Muscle of back (tissue), 3 donors: ENCODE measurements at regions not wholly inside any gene's neighbourhood (a gene's known extent, or its start where the extent isn't known, plus 50 kb on each side); places are given as distances from the start of the nearest gene placed in this dataset.
"Not testable (repeated sequence)": the region's sequence is repeated elsewhere in the genome, so short reads cannot be mapped to it uniquely, and the experiment has no call there.

Source experiments
- DNase-seq, 3 donors: peaks; one replicate each; pipeline versions ENCODE4 v3.0.0 to v3.0.0-alpha.2; 2013

DNA sequence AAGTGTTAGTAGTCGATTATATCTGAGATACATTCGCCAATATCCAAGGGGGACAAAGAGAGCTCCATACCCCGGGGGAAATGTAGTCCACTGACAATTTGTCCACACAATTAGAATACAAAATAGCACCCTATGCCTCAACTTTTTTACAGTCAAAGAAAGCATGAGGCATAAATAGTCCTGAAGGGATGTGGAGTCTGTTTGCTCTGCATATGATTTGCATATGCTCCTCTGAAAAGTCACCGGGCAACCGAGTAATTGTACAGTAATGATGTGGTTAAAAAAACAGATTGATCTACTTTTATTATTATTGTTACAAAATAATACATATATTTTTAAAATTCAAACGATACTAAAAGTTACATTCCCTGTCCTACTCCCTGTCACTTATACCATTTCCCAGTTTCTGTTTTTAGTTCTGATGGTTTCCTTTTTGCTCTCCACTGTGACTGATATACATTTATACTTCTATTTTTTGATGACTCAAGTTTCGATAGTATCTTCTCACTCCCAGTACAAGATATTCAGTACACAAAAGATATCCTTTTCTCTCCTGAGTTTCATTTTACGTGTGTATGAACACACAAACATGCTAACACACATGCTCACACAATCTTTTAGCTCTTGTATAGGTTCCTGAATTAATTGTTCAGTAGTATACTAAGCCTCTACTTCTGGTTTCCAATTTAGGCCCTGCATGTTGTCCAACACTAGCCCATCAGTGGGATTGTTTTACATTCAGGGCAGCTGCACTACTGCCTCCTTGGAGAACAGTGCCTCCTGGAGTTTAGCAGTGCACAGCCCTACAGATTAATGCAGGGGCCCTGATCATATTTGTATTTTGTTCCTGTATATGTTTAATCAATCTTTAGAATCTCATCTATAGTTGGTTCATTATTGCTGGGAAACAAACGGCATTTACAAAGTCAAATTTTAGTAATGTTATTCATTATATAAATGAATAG, 130.9 kb downstream of the TES start:
- no peak for DNase-seq

- no peak for DNase-seq
Observed at GRCh38 chr7:116342125-116342524, 131.8 kb downstream of the TES start.

DNA sequence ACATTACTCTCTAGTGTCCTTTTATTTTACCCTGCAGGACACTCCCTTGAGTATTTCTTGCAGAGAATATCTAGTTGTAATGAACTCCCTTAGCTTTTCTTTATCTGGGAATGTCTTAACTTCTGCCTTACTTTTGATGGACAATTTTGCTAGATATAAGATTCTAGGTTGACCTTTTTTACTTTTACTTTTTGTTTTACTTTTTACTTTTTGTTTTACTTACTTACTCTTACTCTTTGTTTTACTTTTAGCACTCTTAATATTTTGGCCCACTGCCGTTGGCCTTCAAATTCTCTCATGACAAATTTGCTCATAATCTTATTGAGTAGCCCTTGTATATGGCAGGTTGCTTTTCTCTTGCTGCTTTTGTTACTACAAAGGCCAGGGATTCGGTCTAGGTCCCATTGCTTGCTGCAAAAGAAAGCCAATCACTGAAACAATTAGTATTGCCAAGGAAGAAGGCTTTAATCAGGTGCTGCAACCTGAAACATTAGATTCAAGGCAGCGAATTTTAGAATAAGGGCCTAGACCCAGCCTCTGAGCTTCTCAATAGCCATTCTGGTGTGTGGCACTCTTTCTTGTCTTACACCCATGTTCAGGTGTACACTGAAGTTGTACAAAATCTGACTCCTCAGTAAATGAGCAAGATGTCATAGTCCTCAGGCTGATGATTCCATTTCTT, 137.0 kb downstream of the TES start:
- DNase-seq, result no peak

DNA sequence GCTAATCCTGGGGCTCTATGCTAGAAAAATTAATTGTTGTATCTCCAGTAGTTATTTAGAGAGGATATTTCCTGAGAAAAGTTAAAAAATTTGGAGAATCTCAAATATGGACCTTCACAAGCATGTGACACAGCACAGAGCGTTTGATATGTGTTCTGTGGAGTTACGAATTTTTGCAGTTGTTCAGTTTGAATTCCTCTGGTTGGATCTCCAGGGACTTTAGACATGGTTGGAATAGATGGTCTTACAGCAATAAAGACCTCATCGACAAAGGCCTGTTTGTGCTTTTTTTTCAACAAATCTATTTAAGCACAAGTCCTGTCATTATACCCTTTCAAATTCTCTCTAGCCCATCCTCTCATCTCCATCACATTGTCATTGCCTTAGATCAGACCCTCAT, 138.0 kb downstream of the TES start:
- DNase-seq, result no peak

DNA sequence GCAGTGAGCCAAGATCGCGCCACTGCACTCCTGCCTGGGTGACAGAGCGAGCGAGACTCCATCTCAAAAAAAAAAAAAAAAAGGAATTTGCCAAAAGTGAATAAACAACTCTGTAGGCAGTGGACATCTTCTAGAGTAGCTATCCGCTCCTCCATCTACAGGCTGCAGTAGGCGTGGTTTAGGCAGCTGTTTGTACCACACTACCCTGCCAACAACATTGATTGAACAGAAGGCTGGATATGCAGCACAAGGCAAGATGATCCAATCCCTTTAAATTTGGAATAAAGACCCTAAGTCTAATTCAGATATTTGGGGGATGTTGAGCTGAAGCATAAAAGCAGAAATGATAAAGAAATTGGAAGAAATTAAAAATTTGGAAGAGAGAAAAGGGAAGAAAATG, 141.6 kb downstream of the TES start:
- no peak for DNase-seq

GRCh38 chr7:116353647-116354046, 143.3 kb downstream of the TES start:
- DNase-seq, result peak in 1 of 3 donors; percentile 49

GRCh38 chr7:116354171-116354545, 143.8 kb downstream of the TES start:
- peak; percentile 89 to 97 (median 96) for DNase-seq

- DNase-seq, result peak; percentile 84 to 92 (median 88)
Observed at GRCh38 chr7:116354546-116355423, 144.4 kb downstream of the TES start.

DNA sequence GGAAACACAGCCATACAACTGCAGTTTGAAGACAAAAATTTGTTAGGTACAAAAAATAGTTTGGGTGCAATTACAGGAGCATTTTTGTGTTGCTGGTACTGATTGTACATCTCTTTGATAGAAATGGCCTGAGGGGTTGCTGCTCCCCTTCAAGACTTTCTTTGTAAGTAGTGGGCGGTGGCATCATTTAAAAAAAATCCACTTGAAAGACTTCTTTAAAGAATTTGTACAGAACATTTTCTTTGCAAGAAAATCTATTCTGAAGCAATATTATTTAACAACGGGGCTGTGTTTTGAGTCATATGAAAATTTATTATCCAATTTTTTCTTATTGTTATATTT, 144.1 kb upstream of the CAV2 start:
- no peak for DNase-seq

GRCh38 chr7:116356333-116356965, 143.1 kb upstream of the CAV2 start:
- no peak for DNase-seq

DNA sequence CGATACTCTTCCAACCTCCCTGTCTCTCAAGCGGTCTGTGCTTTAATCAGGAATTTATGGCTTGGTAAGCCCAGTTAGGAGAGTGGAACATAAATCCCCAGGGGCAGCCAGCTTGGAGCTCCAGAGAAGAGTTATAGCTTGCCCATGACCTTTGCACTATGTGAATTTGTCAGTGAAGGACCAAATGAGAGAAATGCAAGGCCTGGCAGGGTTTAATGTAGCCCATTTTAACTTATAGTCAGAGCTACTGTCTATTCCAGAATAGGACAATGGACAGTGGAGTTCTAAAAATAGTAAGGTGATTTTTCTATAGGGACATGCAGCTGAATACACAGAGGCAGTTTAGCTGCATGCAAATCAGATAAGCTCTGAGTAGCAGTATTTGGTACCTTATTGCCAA, 142.6 kb upstream of the CAV2 start:
- DNase-seq, result peak in 1 of 3 donors; percentile 59

- DNase-seq, result no peak
Observed at GRCh38 chr7:116357781-116358670, 141.5 kb upstream of the CAV2 start.

DNA sequence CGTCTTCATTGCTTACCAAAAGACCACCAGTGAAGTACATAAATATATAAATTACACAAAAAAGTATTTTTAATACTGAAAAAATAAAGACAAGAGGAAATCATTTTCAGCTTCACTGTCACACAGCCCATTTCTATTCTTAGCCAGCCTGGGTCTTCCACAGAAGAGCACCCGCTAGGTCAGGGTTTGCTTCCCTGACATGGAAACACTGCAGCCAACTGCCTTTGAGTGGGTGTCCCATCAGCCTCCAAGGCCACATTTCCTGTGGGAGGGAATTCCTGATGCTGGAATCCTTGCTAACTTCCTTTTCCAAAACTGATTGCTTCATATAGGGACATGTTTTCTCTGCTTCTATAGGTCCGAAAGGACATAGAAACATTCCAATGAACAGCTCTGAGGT, 137.8 kb upstream of the CAV2 start:
- no peak for DNase-seq

DNA sequence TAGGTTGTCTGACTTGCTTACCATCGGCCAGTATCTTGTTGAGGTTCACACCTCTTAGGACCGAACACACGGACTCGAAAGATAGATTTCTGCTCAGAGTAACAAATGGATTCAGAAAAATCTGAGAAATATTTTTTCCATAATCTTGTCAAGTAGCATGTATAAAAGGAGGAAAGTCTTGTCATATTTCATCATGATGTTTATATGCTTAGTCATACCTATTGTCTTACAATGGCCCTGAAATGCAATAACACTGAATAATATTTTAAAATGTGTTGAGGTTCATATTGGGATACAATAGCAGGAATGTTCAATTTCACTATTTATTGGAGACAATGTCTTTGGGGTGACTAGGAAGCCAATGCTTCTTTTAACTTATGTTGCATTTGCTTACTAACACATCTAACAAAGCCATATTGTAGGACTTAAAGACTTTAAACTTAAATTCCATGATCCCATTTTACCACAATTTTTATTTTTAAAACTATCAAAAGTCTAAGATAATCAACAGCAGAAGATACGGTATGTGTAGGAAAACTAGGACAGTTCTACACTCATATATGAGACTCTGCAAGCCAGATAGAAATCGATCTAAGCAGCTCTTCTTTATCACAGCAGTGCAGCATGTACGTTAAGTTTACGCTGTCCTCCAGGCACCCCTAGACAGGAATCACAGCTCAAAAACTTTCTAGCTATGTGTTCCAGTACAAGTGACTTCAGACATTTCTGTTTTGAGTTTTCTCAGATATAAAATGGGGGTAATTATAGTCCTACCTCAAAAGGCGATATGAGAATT, 135.7 kb upstream of the CAV2 start:
- DNase-seq, result no peak

DNA sequence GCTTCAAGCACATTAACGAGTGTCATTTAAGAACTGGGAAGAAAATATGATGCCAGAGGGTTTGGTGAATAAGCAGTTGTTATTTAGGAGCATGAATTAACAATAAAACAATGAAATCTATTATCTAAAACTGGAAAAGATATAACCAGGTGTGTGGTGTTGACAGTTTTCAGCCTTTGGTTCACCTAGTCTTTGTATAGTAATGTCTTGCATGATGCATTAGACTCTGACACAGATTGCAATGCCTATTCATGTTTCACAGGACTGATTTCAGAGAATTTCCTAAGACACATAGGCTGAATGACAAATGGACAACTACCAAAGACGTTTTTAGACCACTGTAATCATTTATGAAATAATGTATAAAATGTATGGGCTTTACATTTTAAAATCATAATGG, 135.1 kb upstream of the CAV2 start:
- DNase-seq, result no peak

DNA sequence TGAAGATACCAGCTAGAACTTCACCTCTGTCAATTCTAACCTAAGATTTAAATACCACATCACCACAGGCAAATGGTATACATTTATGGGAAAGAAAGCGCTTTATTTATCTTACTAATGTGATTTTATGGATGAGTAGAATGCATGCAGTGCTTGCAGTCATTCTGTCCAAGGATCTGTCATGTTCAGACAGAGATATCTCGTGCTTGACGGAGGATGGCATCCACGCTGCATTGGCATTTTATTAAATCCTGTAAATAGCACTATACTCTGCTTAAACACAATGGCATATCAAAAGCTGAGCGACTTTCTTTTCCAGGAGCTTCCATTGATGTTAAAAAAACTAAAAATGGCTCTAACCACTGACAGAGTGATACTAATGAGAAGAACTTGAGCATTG, 133.7 kb upstream of the CAV2 start:
- no peak for DNase-seq

- no peak for DNase-seq
Observed at GRCh38 chr7:116367171-116367813, 132.2 kb upstream of the CAV2 start.

GRCh38 chr7:116368965-116369364, 130.6 kb upstream of the CAV2 start:
- no peak for DNase-seq

DNA sequence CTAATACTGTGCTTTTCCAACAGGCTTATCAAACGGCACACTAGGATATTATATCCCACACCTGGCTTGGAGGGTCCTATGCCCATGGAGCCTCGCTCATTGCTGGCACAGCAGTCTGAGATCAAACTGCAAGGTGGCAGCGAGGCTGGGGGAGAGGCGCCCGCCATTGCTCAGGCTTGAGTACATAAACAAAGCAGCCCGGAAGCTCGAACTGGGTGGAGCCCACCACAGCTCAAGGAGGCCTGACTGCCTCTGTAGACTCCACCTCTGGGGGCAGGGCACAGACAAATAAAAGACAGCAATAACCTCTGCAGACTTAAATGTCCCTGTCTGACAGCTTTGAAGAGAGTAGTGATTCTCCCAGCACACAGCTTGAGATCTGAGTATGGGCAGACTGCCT, 128.0 kb upstream of the CAV2 start:
- not testable (repeated sequence) for DNase-seq
